ENCODE measurements at regions not wholly inside any gene's neighbourhood (a gene's known extent, or its start where the extent isn't known, plus 50 kb on each side); places are given as distances from the start of the nearest gene placed in this dataset.

DNA sequence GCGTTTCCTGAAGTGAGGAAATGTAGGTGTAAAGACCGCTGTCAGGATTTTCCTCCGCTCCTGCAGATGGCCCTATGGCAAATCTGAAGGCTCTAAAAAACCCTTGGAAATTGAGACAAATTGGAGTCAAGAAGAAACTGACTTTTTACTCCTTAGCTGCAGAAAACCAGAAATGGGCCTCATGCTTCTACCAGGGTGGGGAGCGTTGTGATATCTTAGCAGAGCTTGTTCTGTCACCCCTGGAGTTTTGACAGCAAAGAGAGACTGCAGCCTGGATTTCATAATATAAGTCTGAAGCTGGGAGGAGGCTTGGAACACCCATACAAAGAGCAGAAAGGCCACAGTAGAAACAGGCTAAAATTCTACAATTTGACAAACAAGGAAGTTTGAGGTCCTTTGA is 283.0 kb upstream of the PLSCR5 start:
- Histone ChIP-seq H3K9me3 (no peaks in the 10 kb centered on the region), H3K4me1 (no peaks in the 10 kb centered on the region), H3K27me3 (ENCODE audit: low read depth) (no peaks in the 10 kb centered on the region), H3K4me3 (no peak overlapping the region), H3K27ac (no peak overlapping the region), H3K36me3 (no peaks in the 10 kb centered on the region)
- no peak for DNase-seq
- intact Hi-C loops (cut with DNase I), result no loop called here
- TF ChIP-seq, protein P1, sequence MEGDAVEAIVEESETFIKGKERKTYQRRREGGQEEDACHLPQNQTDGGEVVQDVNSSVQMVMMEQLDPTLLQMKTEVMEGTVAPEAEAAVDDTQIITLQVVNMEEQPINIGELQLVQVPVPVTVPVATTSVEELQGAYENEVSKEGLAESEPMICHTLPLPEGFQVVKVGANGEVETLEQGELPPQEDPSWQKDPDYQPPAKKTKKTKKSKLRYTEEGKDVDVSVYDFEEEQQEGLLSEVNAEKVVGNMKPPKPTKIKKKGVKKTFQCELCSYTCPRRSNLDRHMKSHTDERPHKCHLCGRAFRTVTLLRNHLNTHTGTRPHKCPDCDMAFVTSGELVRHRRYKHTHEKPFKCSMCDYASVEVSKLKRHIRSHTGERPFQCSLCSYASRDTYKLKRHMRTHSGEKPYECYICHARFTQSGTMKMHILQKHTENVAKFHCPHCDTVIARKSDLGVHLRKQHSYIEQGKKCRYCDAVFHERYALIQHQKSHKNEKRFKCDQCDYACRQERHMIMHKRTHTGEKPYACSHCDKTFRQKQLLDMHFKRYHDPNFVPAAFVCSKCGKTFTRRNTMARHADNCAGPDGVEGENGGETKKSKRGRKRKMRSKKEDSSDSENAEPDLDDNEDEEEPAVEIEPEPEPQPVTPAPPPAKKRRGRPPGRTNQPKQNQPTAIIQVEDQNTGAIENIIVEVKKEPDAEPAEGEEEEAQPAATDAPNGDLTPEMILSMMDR (IDR thresholded peaks at IDR 0.05), result no peak
- no peak for ATAC-seq

DNA sequence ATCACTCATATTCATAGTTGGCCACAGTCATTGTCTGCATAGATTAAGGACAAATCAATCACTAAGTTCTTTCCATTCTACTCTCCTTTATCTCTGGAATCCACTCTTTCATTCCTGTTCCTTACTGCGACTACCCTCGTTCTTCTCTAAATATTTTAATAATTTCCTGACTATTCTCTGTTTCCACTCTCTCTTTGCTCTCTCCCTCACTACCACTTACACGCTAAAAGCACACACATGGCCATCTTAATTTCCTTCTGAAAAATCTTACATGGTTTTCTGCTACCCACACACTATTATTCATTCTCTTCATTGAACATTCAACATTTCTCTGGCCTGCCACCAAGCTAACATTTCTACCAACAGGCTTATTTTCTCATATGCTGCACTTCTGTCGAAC is 279.6 kb upstream of the PLSCR5 start:
- intact Hi-C loops (cut with DNase I), result no loop called here
- Histone ChIP-seq H3K36me3 (no peaks in the 10 kb centered on the region), H3K4me1 (no peaks in the 10 kb centered on the region), H3K27ac (no peak overlapping the region), H3K4me3 (no peak overlapping the region), H3K9me3 (no peaks in the 10 kb centered on the region), H3K27me3 (ENCODE audit: low read depth) (no peaks in the 10 kb centered on the region)
- DNase-seq (no peak), ATAC-seq (no peak)
- TF ChIP-seq, protein P1 (IDR thresholded peaks at IDR 0.05), result no peak

DNA sequence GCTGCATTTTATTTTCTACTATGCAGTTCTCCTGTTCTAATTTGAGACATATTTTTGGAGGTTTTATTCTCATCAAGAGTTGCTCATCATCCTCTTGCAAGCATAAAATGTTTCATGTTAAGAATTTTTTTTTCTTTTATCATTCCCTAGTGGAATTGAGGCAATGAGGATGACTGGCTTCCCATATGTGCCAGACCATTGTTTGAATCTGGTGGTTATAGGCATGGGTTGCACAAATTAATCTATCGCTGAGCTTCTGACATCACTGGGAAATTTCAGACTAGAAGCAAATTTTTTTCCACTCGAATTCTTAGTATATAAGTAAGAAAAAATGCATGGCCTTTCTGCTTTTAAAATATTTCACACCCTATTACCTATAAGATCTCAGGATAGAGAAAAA is 279.1 kb upstream of the PLSCR5 start:
- Histone ChIP-seq H3K27ac (no peak overlapping the region), H3K36me3 (no peaks in the 10 kb centered on the region), H3K27me3 (ENCODE audit: low read depth) (no peaks in the 10 kb centered on the region), H3K4me3 (no peak overlapping the region), H3K4me1 (no peaks in the 10 kb centered on the region), H3K9me3 (no peaks in the 10 kb centered on the region)
- TF ChIP-seq, protein P1 (IDR thresholded peaks at IDR 0.05), result no peak
- no peak for DNase-seq
- ATAC-seq, result no peak
- intact Hi-C loops (cut with DNase I), result no loop called here

DNA sequence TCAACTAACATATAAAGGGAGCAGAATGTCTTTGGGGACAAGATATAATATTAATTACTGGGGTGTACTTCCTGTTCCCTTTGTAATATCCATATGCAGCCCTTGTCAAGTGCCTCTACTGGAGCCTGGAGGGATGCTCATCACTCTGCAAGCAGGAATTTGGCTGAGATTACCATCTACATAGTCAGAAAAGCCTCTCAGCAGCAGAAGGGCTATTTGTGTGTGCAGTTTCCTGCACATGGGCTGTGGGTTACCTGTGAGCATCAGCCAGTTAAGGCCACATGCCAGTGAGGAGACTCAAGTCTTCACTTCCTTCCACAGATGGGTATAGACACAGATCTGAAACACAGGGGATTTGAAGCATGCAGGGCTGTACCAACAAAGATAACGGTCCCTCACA is 278.1 kb upstream of the PLSCR5 start:
- Histone ChIP-seq H3K4me3 (no peak overlapping the region), H3K27me3 (ENCODE audit: low read depth) (no peaks in the 10 kb centered on the region), H3K9me3 (no peaks in the 10 kb centered on the region), H3K36me3 (no peaks in the 10 kb centered on the region), H3K27ac (no peak overlapping the region), H3K4me1 (no peaks in the 10 kb centered on the region)
- TF ChIP-seq, protein P1 (IDR thresholded peaks at IDR 0.05), result no peak
- intact Hi-C loops (cut with DNase I), result no loop called here
- no peak for DNase-seq
- ATAC-seq, result no peak

DNA sequence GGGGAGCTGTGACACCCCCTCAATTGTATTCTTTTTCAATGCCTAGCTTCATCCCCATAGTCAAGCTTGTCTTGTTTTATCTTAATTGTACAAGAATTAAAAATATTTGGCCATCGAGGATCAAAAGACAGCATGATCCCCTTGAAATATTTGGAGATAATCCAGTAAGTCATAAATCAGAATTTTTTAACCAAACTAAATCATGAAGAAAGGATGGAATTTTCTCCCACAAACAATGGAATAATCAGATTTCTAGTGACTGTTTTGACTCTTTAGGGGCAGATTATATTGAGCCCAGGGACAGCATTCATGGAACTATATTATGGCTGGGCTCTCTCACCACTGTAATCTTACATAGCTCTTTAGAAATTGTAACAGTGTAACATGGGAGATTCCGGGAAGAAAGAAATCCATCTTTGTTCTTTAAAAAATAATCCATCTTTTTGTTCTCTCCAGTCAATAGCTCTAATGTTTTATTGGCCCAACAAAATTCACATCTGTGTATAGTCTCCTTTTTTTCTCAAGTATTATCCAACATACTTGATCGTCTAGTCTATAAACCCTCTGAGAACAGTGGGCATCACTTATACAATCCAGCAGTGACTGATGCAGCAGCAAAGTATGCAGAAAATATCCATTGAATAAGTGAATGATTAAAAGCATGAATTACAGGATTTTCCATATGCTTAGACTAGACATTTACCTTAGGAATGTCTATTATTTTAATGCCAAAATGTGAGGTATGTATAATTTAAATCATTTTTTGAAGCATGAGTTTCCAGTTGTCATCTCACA is 277.0 kb upstream of the PLSCR5 start:
- DNase-seq (no peak), ATAC-seq (no peak)
- no peaks in the 10 kb centered on the region for H3K36me3 ChIP-seq
- H3K9me3 ChIP-seq, result no peaks in the 10 kb centered on the region
- intact Hi-C loops (cut with DNase I), result no loop called here
- H3K4me3 ChIP-seq, result no peak overlapping the region
- TF ChIP-seq, protein P1 (IDR thresholded peaks at IDR 0.05), result no peak
- H3K27ac ChIP-seq, result no peak overlapping the region
- no peaks in the 10 kb centered on the region for H3K27me3 ChIP-seq (ENCODE audit: low read depth)
- H3K4me1 ChIP-seq, result no peaks in the 10 kb centered on the region

Data from lower lobe of right lung (tissue), 2 donors.